IPS-20b (cell line): ENCODE measurements at regions not wholly inside any gene's neighbourhood (a gene's known extent, or its start where the extent isn't known, plus 50 kb on each side); places are given as distances from the start of the nearest gene placed in this dataset.
"Not testable (repeated sequence)": the region's sequence is repeated elsewhere in the genome, so short reads cannot be mapped to it uniquely, and the experiment has no call there.

ENCODE experiments used
- H3K27ac ChIP-seq: one replicate; pipeline ENCODE4 v1.5.1; 2013; ENCODE audit warnings: low read length
- H3K27me3 ChIP-seq: 2 replicates; pipeline ENCODE4 v1.6.1; 2013; ENCODE audit warnings: mild to moderate bottlenecking, low read length, inconsistent platforms; ENCODE audit not compliant: insufficient read depth
- H3K36me3 ChIP-seq: 2 replicates; pipeline ENCODE4 v1.6.1; 2013; ENCODE audit warnings: low read depth, mild to moderate bottlenecking, inconsistent platforms, low read length, moderate library complexity; ENCODE audit not compliant: insufficient read depth
- H3K4me1 ChIP-seq: 2 replicates; pipeline ENCODE4 v1.6.1; 2013; ENCODE audit warnings: mild to moderate bottlenecking, control low read depth, inconsistent platforms, low read length, moderate library complexity; ENCODE audit not compliant: insufficient read depth
- H3K4me3 ChIP-seq: 2 replicates; pipeline ENCODE4 v1.5.1; 2013; ENCODE audit warnings: mild to moderate bottlenecking, low read length, inconsistent platforms
- H3K9ac ChIP-seq: 2 replicates; pipeline ENCODE4 v1.6.1; 2013; ENCODE audit warnings: low read depth, mild to moderate bottlenecking, inconsistent platforms, low read length, moderate library complexity
- H3K9me3 ChIP-seq: 2 replicates; pipeline ENCODE4 v1.6.1; 2013; ENCODE audit warnings: mild to moderate bottlenecking, low read depth, low read length, inconsistent platforms; ENCODE audit not compliant: insufficient read depth

- H3K9ac ChIP-seq, H3K27ac ChIP-seq, H3K36me3 ChIP-seq, H3K4me3 ChIP-seq, H3K9me3 ChIP-seq, H3K27me3 ChIP-seq, H3K4me1 ChIP-seq: not testable (repeated sequence)
These were observed 192.8 kb upstream of the PLGLB2 start for GRCh38 chr2:87555082-87555481.

GRCh38 chr2:87559001-87559400 is 188.9 kb upstream of the PLGLB2 start:
- H3K4me3 ChIP-seq, H3K9ac ChIP-seq, H3K4me1 ChIP-seq, H3K27ac ChIP-seq, H3K9me3 ChIP-seq, H3K27me3 ChIP-seq, H3K36me3 ChIP-seq: not testable (repeated sequence)

GRCh38 chr2:87559735-87560134 is 188.2 kb upstream of the PLGLB2 start:
- not testable (repeated sequence) for H3K27me3 ChIP-seq, H3K27ac ChIP-seq, H3K4me3 ChIP-seq

GRCh38 chr2:87565116-87565515 is 182.8 kb upstream of the PLGLB2 start:
- not testable (repeated sequence) for H3K27ac ChIP-seq, H3K36me3 ChIP-seq, H3K27me3 ChIP-seq

More at GRCh38 chr2:87559735-87560134, 188.2 kb upstream of the PLGLB2 start:
- H3K4me1 ChIP-seq, H3K36me3 ChIP-seq, H3K9ac ChIP-seq, H3K9me3 ChIP-seq: not testable (repeated sequence)

GRCh38 chr2:87566531-87566930 is 181.4 kb upstream of the PLGLB2 start:
- H3K27me3 ChIP-seq, H3K4me1 ChIP-seq, H3K27ac ChIP-seq, H3K9ac ChIP-seq, H3K36me3 ChIP-seq, H3K9me3 ChIP-seq, H3K4me3 ChIP-seq: not testable (repeated sequence)

More at GRCh38 chr2:87565116-87565515, 182.8 kb upstream of the PLGLB2 start:
- not testable (repeated sequence) for H3K9me3 ChIP-seq, H3K9ac ChIP-seq, H3K4me1 ChIP-seq, H3K4me3 ChIP-seq

GRCh38 chr2:87567093-87567492 is 180.8 kb upstream of the PLGLB2 start:
- not testable (repeated sequence) for H3K9ac ChIP-seq, H3K9me3 ChIP-seq, H3K27ac ChIP-seq

GRCh38 chr2:87567912-87568311 is 180.0 kb upstream of the PLGLB2 start:
- H3K9me3 ChIP-seq, H3K9ac ChIP-seq, H3K27ac ChIP-seq, H3K27me3 ChIP-seq, H3K4me3 ChIP-seq, H3K36me3 ChIP-seq, H3K4me1 ChIP-seq: not testable (repeated sequence)

More at GRCh38 chr2:87567093-87567492, 180.8 kb upstream of the PLGLB2 start:
- H3K36me3 ChIP-seq, H3K4me3 ChIP-seq, H3K4me1 ChIP-seq, H3K27me3 ChIP-seq: not testable (repeated sequence)

- not testable (repeated sequence) for H3K4me1 ChIP-seq, H3K9me3 ChIP-seq, H3K9ac ChIP-seq, H3K27me3 ChIP-seq, H3K36me3 ChIP-seq, H3K4me3 ChIP-seq, H3K27ac ChIP-seq
These were observed 179.2 kb upstream of the PLGLB2 start for GRCh38 chr2:87568554-87569278.

GRCh38 chr2:87569689-87570397 is 178.0 kb upstream of the PLGLB2 start:
- H3K27ac ChIP-seq, H3K9me3 ChIP-seq, H3K36me3 ChIP-seq, H3K4me1 ChIP-seq, H3K9ac ChIP-seq, H3K27me3 ChIP-seq, H3K4me3 ChIP-seq: not testable (repeated sequence)

GRCh38 chr2:87571889-87572465 is 175.9 kb upstream of the PLGLB2 start:
- H3K27me3 ChIP-seq, H3K27ac ChIP-seq, H3K36me3 ChIP-seq, H3K9me3 ChIP-seq, H3K9ac ChIP-seq, H3K4me1 ChIP-seq, H3K4me3 ChIP-seq: not testable (repeated sequence)

- not testable (repeated sequence) for H3K36me3 ChIP-seq, H3K4me1 ChIP-seq, H3K9me3 ChIP-seq, H3K4me3 ChIP-seq, H3K27ac ChIP-seq, H3K9ac ChIP-seq, H3K27me3 ChIP-seq
These were observed 175.0 kb upstream of the PLGLB2 start for GRCh38 chr2:87572906-87573305.
